HepG2 (cell line): ENCODE measurements at regions not wholly inside any gene's neighbourhood (a gene's known extent, or its start where the extent isn't known, plus 50 kb on each side); places are given as distances from the start of the nearest gene placed in this dataset.

Source experiments
- ATRX ChIP-seq: sonication (generic); formaldehyde crosslinking; IDR thresholded peaks from 2 replicates; pipeline ENCODE4 v1.4.0; 2020; ENCODE audit warnings: missing genetic modification reagents, borderline replicate concordance
- BRCA1 ChIP-seq: sonication (generic); formaldehyde crosslinking; IDR thresholded peaks from 2 replicates; pipeline ENCODE4 v1.4.0; 2020; ENCODE audit warnings: missing genetic modification reagents
- FOXP1 ChIP-seq, 2 experiments: fragments of 450-650 bp in 1 of 2; IDR thresholded peaks; 2 replicates each; pipeline ENCODE4 v1.6.1; 2017 to 2018; ENCODE audit warnings: antibody characterized with exemption in 1 of 2
- GZF1 ChIP-seq: sonication (generic); formaldehyde crosslinking; IDR thresholded peaks from 2 replicates; pipeline ENCODE4 v1.5.1; 2020; ENCODE audit warnings: mild to moderate bottlenecking, missing genetic modification reagents
- HNRNPH1 ChIP-seq: fragments of 200-400 bp; formaldehyde crosslinking; optimal IDR thresholded peaks from 2 replicates; pipeline ENCODE3; 2017; ENCODE audit warnings: mild to moderate bottlenecking, low read depth, low read length
- HOXA3 ChIP-seq: sonication (generic); formaldehyde crosslinking; IDR thresholded peaks from 2 replicates; pipeline ENCODE4 v1.5.0; 2020; ENCODE audit warnings: missing genetic modification reagents
- MTA3 ChIP-seq: sonication (generic); formaldehyde crosslinking; IDR thresholded peaks from 2 replicates; pipeline ENCODE4 v1.4.0; 2020; ENCODE audit warnings: missing genetic modification reagents
- NCOA5 ChIP-seq: sonication (generic); formaldehyde crosslinking; IDR thresholded peaks from 2 replicates; pipeline ENCODE4 v1.4.0; 2020; ENCODE audit warnings: missing genetic modification reagents
- NR2F1 ChIP-seq, 2 experiments: fragments of 450-650 bp in 1 of 2; formaldehyde crosslinking in 1 of 2; IDR thresholded peaks; 2 replicates each; pipeline versions ENCODE4 v1.5.0 to v1.6.1; 2016 to 2020; ENCODE audit warnings: mild to moderate bottlenecking in 1 of 2, missing compliant biosample characterization in 1 of 2, missing genetic modification reagents in 1 of 2, moderate library complexity in 1 of 2
- PRPF4 ChIP-seq: fragments of 200-400 bp; formaldehyde crosslinking; IDR thresholded peaks from 2 replicates; pipeline ENCODE4 v1.6.1; 2016; ENCODE audit warnings: low read length, low read depth; ENCODE audit not compliant: poor library complexity, severe bottlenecking
- RFXANK ChIP-seq: IDR thresholded peaks from 2 replicates; pipeline ENCODE4 v1.6.1; 2016
- SAFB2 ChIP-seq: sonication (generic); formaldehyde crosslinking; IDR thresholded peaks from 2 replicates; pipeline ENCODE4 v1.5.1; 2020; ENCODE audit warnings: missing genetic modification reagents, low read depth, mild to moderate bottlenecking, borderline replicate concordance
- TGIF2 ChIP-seq: IDR thresholded peaks from 2 replicates; pipeline ENCODE4 v1.6.1; 2016; ENCODE audit warnings: control low read depth, missing compliant biosample characterization
- XBP1 ChIP-seq: sonication (generic); formaldehyde crosslinking; IDR thresholded peaks from 2 replicates; pipeline ENCODE4 v1.5.0; 2020; ENCODE audit warnings: missing genetic modification reagents
- ZNF44 ChIP-seq: sonication (generic); formaldehyde crosslinking; IDR thresholded peaks from 2 replicates; pipeline ENCODE4 v1.5.1; 2020; ENCODE audit warnings: mild to moderate bottlenecking, missing genetic modification reagents
- ZSCAN29 ChIP-seq: sonication (generic); formaldehyde crosslinking; conservative IDR thresholded peaks from 2 replicates; pipeline ENCODE4 v1.4.0; 2020; ENCODE audit warnings: mild to moderate bottlenecking, missing genetic modification reagents
- TF ChIP-seq, protein P1 (sequence below): sonication (generic); formaldehyde crosslinking; IDR thresholded peaks from 2 replicates; pipeline ENCODE4 v1.5.1; 2020; ENCODE audit warnings: missing genetic modification reagents, mild to moderate bottlenecking, borderline replicate concordance
- TF ChIP-seq, protein P2 (sequence below): IDR thresholded peaks from 2 replicates; pipeline ENCODE4 v1.6.1; 2016
- TF ChIP-seq, protein P3 (sequence below): sonication (generic); formaldehyde crosslinking; IDR thresholded peaks from 2 replicates; pipeline ENCODE4 v1.4.0; 2020; ENCODE audit warnings: mild to moderate bottlenecking, missing genetic modification reagents
- TF ChIP-seq, protein P4 (sequence below): sonication (generic); formaldehyde crosslinking; IDR thresholded peaks from 2 replicates; pipeline ENCODE4 v1.4.0; 2020; ENCODE audit warnings: low read depth, missing genetic modification reagents
- TF ChIP-seq, protein P5 (sequence below): IDR thresholded peaks from 2 replicates; pipeline ENCODE4 v1.4.0; 2020; ENCODE audit warnings: mild to moderate bottlenecking, missing genetic modification reagents

DNA sequence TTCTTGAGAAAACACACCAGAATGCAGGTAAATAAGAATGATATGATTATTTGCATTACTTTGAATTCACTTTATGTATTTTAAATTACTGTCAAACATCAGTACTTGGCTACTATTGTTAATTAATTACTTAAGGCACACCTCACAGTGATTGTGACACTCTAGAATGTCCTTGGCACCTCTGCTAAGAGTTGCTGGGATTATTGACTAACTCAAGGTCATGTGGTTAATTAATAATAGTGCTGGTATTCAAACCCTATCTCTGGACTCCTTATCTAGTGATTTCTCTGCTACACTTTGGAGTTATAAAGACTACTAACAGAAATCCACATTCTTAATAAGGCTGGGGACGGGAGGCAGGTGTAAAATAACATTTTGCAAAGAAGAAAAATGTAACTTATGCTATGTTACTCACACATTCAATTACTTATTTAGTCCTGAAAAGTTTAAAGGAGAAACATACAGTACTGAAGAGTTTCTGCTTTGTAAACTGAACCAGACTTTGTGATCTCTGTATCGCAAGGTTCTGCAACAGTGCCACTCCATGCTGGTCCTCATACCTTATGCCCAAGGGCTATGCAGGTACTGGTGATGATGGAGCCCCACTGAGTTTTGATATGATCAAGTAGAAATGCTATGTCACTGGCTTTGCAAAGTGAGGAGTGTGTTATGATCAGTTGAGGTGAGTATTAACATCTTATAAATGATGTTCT lies 242.7 kb downstream of the MID1IP1 start (continued):
- TF ChIP-seq BRCA1 (CRISPR knock-in tag) (no peak), ATRX (CRISPR knock-in tag) (no peak), XBP1 (CRISPR knock-in tag) (no peak), NR2F1 (CRISPR knock-in tag; IDR thresholded peaks at IDR 0.05) (no peak), FOXP1 (IDR thresholded peaks at IDR 0.05) (no peak), FOXP1 (CRISPR knock-in tag; IDR thresholded peaks at IDR 0.05) (peak; percentile 50; the same call in 1 of the 2 replicates), MTA3 (CRISPR knock-in tag) (no peak), ZSCAN29 (no peak), HOXA3 (CRISPR knock-in tag) (no peak), HNRNPH1 (no peak), RFXANK (CRISPR knock-in tag) (no peak), GZF1 (CRISPR knock-in tag) (no peak), SAFB2 (CRISPR knock-in tag) (no peak), ZNF44 (CRISPR knock-in tag) (no peak), TGIF2 (CRISPR knock-in tag) (no peak), NCOA5 (CRISPR knock-in tag) (no peak), PRPF4 (no peak)
- TF ChIP-seq, protein P1, sequence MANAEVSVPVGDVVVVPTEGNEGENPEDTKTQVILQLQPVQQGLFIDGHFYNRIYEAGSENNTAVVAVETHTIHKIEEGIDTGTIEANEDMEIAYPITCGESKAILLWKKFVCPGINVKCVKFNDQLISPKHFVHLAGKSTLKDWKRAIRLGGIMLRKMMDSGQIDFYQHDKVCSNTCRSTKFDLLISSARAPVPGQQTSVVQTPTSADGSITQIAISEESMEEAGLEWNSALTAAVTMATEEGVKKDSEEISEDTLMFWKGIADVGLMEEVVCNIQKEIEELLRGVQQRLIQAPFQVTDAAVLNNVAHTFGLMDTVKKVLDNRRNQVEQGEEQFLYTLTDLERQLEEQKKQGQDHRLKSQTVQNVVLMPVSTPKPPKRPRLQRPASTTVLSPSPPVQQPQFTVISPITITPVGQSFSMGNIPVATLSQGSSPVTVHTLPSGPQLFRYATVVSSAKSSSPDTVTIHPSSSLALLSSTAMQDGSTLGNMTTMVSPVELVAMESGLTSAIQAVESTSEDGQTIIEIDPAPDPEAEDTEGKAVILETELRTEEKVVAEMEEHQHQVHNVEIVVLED = no peak
- TF ChIP-seq, protein P2, sequence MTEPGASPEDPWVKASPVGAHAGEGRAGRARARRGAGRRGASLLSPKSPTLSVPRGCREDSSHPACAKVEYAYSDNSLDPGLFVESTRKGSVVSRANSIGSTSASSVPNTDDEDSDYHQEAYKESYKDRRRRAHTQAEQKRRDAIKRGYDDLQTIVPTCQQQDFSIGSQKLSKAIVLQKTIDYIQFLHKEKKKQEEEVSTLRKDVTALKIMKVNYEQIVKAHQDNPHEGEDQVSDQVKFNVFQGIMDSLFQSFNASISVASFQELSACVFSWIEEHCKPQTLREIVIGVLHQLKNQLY = no peak
- TF ChIP-seq, protein P3, sequence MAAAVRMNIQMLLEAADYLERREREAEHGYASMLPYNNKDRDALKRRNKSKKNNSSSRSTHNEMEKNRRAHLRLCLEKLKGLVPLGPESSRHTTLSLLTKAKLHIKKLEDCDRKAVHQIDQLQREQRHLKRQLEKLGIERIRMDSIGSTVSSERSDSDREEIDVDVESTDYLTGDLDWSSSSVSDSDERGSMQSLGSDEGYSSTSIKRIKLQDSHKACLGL = no peak
- TF ChIP-seq, protein P4, sequence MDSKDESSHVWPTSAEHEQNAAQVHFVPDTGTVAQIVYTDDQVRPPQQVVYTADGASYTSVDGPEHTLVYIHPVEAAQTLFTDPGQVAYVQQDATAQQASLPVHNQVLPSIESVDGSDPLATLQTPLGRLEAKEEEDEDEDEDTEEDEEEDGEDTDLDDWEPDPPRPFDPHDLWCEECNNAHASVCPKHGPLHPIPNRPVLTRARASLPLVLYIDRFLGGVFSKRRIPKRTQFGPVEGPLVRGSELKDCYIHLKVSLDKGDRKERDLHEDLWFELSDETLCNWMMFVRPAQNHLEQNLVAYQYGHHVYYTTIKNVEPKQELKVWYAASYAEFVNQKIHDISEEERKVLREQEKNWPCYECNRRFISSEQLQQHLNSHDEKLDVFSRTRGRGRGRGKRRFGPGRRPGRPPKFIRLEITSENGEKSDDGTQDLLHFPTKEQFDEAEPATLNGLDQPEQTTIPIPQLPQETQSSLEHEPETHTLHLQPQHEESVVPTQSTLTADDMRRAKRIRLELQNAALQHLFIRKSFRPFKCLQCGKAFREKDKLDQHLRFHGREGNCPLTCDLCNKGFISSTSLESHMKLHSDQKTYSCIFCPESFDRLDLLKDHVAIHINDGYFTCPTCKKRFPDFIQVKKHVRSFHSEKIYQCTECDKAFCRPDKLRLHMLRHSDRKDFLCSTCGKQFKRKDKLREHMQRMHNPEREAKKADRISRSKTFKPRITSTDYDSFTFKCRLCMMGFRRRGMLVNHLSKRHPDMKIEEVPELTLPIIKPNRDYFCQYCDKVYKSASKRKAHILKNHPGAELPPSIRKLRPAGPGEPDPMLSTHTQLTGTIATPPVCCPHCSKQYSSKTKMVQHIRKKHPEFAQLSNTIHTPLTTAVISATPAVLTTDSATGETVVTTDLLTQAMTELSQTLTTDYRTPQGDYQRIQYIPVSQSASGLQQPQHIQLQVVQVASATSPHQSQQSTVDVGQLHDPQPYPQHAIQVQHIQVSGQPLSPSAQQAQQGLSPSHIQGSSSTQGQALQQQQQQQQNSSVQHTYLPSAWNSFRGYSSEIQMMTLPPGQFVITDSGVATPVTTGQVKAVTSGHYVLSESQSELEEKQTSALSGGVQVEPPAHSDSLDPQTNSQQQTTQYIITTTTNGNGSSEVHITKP = no peak
- TF ChIP-seq, protein P5, sequence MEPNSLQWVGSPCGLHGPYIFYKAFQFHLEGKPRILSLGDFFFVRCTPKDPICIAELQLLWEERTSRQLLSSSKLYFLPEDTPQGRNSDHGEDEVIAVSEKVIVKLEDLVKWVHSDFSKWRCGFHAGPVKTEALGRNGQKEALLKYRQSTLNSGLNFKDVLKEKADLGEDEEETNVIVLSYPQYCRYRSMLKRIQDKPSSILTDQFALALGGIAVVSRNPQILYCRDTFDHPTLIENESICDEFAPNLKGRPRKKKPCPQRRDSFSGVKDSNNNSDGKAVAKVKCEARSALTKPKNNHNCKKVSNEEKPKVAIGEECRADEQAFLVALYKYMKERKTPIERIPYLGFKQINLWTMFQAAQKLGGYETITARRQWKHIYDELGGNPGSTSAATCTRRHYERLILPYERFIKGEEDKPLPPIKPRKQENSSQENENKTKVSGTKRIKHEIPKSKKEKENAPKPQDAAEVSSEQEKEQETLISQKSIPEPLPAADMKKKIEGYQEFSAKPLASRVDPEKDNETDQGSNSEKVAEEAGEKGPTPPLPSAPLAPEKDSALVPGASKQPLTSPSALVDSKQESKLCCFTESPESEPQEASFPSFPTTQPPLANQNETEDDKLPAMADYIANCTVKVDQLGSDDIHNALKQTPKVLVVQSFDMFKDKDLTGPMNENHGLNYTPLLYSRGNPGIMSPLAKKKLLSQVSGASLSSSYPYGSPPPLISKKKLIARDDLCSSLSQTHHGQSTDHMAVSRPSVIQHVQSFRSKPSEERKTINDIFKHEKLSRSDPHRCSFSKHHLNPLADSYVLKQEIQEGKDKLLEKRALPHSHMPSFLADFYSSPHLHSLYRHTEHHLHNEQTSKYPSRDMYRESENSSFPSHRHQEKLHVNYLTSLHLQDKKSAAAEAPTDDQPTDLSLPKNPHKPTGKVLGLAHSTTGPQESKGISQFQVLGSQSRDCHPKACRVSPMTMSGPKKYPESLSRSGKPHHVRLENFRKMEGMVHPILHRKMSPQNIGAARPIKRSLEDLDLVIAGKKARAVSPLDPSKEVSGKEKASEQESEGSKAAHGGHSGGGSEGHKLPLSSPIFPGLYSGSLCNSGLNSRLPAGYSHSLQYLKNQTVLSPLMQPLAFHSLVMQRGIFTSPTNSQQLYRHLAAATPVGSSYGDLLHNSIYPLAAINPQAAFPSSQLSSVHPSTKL (CRISPR knock-in tag) = peak; percentile 69
